ENCODE measurements at regions not wholly inside any gene's neighbourhood (a gene's known extent, or its start where the extent isn't known, plus 50 kb on each side); places are given as distances from the start of the nearest gene placed in this dataset.
A peak's percentile ranks its signal among the peaks of the same experiment; 100 is the strongest.
"Not testable (repeated sequence)": the region's sequence is repeated elsewhere in the genome, so short reads cannot be mapped to it uniquely, and the experiment has no call there.

DNA sequence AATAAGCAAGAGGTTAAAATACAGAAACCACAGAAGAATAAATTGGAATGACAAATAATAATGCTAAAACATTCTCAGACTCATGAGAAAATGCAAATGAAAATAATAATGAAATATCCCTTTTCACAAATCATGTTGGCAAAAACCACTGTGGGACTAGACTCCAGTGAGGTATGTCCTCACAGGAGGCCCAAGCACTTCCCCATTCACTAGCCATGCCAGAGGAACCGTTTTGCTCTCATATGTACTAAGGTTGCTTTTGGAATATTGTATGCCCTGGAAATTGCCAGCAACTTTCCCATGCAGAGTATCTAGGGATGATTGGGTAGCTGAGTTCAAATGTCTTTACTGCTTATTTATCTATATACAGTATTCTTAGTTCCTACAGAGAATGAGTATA, 106.2 kb upstream of the CHORDC1 start:
- no peak for DNase-seq

DNA sequence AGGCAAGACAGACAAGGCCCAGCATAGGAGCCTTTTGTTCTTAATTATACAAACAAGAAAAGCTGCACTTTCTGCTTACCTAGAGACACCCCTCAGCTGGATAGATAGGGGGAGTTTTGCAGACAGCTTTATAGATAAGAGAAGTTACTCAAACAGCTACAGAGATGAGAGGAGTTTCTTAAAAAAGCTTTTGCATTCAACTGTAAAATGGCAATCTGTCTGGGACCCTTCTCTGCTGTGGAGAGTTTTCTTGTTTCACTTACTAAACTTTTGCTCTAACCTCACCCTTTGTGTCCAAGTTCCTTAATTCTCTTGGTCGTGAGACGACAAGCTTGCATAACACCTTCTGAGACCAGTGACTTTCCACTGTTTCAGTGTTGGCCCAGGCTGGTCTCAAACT, 103.8 kb upstream of the CHORDC1 start:
- no peak for DNase-seq

DNA sequence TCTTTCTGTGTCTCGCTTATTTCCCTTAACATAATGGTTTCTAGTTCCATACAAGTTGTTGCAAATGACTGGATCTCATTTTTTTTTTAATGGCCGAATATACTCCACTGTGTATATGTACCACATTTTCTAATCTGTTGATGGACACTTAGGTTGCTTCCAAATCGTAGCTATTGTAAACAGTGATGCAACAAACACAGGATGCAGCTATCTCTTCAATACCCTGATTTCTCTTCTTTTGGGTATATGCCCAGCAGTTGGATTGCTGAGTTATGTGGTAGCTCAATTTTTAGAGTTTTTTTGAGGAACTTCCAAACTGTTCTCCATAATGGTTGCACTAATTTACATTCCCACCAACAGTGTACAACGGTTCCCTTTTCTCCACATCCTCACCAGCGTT, 100.4 kb upstream of the CHORDC1 start:
- no peak for DNase-seq

DNA sequence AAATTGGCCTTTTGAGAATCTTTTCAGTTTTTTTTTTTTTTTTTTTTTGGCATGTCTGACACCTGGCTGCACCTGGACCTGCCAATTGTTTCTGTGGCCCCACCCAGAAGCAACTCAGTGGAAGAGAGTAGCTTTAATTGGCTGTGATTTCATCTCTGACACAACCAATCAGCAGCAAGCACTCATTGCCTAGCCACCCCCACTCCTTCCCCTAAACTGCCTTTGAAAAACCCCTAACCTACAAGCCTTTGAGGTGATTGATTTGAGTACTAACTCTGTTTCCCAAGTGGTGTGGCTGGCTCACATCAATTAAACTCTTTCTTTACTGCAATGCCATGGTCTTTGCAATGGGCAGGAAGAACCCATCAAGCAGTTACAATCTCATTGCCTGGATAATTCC, 98.2 kb upstream of the CHORDC1 start:
- no peak for DNase-seq

DNA sequence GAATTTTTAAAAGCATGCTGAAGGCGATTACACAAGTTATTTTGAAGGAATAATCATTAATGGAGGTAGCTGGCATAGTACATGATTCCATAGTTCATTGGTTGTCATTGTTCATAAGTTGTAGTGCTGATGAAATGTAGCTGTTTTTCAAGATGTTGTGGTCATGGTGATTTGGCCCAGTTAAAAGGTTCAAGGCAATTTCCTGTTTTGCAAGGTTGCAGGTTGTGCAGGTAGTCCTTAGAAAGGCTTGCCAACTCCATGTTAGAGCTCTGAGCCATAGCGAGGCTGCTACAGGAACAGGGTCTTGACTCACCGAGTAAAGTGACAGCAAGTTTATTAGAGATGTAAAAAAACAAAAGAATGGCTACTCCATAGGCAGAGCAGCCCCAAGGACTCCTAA, 95.8 kb upstream of the CHORDC1 start:
- DNase-seq: no peak

DNA sequence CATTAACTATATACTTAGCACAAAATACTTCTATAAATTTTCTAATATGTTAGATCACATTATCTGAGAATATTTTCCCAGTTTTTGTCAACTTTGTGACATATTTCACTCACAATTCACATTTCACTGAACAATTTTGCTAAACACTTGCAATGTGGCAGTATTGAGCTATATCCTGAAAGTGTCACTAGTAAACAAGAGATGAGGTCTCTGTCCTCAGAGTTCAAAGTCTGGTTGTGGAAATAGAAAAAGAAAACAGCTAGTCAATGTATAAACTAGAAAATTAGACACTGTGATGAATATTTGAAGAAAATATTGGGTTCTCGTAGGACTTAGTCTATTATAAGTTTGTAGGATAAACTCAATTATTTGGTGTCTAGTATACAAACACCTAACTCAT, 87.4 kb upstream of the CHORDC1 start:
- no peak for DNase-seq

DNA sequence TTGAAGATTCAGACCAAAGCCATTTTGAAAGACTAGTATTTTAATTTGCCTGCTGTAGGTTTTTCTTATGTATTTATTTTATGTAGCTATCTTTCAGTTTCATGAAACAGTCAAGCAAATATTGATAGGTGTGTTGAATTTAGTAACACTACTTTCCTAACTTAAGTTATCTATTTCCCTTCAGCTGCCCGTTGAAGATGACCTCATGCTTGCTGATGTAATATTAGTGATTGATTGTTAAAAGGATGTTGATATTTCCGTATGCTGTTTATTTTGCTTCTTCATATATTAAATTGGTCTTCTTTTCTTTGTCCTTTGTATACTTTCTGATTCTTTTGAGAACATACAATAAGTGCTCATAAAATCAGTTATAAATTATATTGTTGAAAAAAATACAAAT, 86.8 kb upstream of the CHORDC1 start:
- DNase-seq: no peak

DNA sequence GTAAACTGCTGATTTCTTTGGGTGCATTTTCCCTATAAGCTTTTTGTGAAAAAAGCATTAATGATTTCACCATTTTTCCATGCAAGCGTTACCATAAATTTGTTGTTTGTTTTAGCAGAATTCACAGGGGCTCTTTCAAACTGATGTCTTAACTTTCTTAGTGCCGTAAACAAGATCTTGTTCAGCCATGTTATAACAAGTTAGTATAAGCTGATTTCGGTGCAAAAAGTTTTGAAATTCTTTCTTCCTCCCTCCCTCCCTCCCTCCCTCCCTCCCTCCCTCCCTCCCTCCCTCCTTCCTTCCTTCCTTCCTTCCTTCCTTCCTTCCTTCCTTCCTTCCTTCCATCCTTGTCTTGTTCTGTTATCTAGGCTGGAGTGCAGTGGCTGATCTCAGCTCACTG, 71.7 kb upstream of the CHORDC1 start:
- no peak for DNase-seq

- DNase-seq: no peak
These were observed 71.2 kb upstream of the CHORDC1 start for GRCh38 chr11:90294091-90294490.

DNA sequence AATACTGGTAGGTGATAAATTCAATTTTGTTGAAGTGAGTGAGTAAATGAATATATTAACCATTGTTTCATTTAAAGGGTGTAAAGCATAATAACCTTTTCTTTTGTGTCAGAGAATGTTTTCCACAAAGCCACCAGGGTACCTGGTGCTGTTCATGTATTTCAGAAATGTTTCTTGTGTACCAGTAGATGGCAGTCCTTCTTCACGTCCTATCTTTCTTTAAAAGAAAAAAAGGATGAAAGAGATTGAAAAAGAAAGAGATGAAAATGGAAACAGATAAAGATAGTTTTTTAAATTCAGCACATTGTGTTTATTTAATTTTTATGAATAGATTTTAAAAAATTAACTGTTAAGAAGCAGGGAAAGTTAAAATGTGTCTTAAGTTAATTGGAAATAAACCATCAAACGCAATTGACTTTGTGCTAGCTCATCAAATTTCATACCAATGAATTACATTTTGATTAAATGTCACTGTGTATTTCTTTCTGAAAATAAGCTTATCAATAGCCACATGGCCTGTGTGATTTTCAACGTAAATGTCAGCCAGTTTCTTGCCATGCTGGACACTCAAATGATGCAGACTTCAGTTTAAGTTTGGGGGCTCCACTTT, 65.5 kb upstream of the CHORDC1 start:
- DNase-seq: peak; percentile 44

DNA sequence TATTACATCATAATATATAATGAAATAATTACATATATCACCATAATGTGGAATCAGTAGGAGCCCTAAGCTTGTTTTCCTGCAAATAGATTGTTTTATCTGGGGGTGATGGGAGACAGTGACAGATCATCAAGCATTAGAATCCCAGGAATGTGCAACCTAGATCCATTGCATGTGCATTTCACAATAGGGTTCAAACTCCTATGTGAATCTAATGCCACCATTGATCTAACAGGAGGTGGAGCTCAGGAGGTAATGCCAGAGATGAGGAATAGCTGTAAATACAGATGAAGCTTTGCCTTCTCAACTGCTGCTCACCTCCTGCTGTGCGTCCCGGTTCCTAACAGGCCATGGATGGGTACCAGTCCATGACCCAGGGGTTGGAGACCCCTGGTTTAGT, 63.8 kb upstream of the CHORDC1 start:
- no peak for DNase-seq

GRCh38 chr11:90284171-90284570, 61.3 kb upstream of the CHORDC1 start:
- no peak for DNase-seq

GRCh38 chr11:90282551-90283071, 59.8 kb upstream of the CHORDC1 start:
- DNase-seq: not testable (repeated sequence)

- DNase-seq: no peak
These were observed 51.5 kb upstream of the CHORDC1 start for GRCh38 chr11:90274362-90274761.

Measured in NCI-H1417 treated with DMSO at 0.1 percent for 48 hours (cell line).